GM19240 (cell line): ENCODE measurements at regions not wholly inside any gene's neighbourhood (a gene's known extent, or its start where the extent isn't known, plus 50 kb on each side); places are given as distances from the start of the nearest gene placed in this dataset.

Experiments used
- DNase-seq: peaks from one replicate; pipeline ENCODE4 v3.0.0; 2011; ENCODE audit warnings: low spot score; ENCODE audit not compliant: insufficient read length

DNA sequence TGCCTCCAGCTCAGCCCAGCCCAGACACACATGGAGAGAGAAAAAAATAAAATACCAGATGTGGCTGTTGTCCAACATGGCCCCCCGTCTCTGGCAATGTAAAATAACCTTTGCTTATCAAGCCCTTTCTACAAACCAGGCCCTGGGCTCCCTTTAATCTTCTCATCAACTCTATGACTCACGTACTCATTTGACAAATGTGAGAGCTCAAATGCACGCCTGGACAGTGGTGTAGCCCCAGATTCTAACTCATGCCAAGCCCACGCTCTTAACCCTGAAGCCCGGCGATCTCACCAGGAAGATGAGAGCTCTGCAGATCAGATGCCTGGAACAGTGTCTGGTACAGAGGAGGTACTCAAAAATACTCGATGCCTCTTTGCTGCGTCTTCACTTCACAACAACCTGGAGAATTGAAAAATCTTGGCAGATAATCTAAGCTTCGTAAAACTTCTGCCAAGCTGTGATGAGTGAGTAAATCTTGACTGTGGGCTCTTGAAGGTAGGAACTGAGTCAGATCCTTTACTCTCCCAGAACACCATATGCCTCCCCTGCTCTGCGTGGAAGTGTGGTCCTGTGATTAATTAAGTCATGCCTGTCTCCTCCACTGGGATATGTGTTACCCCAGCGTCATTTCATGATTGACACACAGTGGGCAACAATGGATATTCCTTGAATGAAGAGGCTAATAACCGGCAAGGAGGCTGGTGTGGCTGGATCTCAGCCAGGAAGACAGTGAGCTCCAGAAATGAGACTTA is 102.0 kb upstream of the FSTL4 start:
- no peak for DNase-seq

DNA sequence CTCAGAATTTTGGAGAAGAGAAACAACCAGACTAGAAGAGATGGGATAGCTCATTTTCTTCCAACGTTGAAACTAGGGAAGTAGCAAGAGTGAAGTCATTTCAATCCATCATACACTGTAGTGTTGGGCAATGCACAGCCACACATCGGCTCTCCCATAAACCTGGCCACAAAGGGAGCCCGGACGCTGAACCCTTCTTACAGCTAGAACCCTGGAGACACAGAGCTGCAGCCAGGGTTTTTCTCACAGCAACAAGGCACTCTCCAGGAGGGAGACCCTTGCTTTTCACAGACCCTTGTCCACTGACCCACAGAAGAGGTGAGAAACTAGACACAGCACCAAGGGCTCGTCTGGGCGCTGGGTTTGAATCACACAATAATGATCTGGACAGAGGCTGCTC is 101.4 kb upstream of the FSTL4 start:
- no peak for DNase-seq

DNA sequence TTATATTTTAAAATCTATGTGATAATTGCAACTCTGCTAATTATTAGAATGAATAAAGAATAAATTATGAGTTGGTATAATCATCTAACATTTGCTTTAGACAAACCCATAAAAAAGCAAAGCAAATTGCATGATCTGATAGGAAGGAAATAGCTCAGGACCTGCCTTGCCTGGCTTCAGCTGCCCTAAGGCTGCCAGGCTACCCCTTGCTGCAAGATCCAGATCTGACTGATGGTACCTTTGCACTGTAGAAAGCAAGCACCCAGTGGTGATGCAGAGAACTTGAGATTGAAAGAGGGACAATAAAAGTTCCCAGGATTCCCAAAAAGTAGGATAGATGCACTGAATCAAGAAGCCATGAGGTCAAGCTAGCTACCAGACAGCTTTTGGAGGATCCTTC is 100.9 kb upstream of the FSTL4 start:
- no peak for DNase-seq

DNA sequence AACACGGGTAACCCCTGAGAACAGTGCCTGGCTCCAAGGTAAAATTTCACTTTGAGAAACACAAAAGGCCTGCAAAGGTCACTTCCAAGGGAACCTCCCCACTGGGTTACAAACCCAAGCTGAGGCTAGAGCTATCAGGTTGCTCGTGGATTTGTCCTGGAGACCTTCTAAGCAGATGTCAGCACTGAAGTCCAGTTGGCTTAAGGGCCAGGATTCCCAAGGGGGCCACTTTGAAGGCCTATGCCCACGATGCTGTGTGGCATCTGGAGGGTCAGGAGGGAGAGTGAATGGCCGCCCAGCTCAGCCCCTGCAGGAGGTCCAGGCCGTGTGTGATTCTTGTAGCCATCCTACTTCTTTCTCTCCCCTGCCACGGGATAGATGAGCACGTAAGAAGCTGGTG is 100.2 kb upstream of the FSTL4 start:
- DNase-seq: no peak

DNA sequence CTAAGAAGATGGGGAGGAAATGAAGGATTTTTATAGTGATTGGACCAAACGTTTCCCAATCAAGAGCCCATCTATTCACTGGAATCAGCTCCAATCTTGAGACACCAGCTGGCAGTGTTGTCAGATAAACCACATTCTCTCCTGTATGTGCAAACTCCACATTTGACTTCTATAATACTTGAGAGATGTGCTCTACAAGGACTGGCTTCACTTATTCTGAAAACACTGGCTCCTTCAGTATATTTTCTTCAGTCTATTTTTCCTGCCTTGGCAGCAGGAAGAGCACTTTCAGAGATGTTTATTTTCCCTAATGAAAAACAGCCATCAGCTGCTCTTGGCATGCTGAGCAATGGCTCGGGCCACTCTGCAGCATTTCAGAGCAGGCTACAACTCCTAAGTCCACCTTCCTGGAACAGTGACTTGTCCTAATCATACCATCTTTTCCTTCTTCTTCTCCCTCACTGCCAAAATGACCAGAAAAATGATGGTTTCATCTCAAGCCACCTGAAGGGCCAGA is 96.9 kb upstream of the FSTL4 start:
- DNase-seq: no peak

DNA sequence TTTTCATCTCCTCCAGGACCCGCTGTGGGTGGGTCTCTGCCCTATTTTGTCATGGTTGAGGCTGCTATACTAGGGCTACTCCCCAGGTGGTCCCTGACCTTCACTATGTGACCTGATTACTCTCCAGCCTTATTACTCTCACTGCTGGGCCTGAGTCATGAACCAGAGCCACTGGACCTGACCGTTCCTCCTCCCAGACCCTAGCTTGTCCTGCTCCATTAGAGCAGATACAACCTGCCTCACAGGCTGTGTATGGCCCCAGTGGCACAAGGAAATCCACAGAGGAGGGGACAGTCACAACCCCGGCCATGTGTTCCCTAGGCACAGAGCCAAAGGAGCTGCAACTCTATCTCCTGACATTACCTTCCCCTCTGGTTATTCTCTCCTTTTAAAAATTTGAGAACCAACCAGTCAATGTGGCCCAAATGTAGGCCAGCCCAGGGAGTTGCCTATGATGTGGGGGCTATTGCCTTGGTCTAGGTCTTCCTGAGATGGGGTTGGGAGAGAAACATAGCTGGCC is 96.0 kb upstream of the FSTL4 start:
- no peak for DNase-seq

DNA sequence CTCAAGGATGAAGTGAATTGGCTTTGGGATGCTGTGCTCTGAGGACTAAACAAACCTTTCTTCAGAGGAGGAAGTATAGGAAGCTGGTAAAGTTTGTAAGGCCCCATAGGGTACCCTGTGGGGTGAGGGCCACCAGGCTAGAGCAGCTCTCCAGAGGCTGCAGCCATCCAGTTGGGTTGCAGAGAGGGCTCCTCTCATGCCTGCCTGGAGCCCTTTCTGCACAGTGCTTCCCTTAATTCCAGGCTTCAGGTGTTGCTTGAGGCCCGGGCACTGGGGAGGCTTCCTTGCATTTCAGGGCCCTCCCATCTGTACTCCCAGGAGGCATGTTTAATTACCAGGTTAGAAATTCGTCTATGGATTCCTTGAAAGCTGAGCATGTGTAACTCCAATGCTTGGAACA is 95.3 kb upstream of the FSTL4 start:
- DNase-seq: no peak

DNA sequence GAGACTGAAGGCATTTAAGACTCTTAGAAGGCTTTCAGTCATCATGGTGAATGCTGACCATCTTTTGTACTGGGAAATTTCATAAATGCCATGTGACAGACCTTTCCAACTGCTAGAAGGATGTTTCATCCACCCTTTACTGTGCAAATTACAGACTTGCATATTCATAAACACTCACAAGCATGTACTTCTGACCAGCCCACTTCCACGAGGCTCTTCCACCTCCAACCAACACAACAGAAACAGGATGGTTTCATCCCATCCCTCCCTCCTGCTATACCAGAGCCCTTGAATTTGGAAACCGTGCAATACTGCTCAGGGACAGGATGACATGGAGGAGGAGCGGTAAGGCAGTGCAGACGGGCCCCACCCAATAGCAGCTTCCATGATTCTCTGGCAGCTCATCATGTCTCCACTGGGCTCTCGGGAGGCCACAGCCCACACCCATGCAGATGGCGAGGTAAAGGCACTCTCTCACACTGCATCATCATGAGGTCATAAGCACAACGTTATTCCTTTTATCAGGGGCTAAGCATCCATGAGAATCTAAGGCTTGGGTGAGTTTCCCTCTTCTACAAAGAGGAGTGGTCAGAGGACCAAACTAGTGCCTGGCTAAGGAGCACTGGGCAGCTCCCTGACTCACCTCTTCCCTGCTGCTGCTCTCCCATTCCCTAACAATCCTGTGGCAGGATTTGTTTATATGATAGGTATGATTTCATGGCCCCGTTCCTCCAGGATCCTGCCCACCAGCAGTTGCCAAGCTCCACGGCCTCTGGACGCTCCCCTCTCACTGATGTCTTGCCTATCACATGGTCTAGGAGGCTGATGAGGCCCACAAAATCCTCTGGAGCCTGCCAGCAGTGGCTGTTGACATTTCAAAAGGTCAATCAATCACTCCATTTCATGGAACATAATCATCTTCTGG is 94.4 kb upstream of the FSTL4 start:
- DNase-seq: no peak

DNA sequence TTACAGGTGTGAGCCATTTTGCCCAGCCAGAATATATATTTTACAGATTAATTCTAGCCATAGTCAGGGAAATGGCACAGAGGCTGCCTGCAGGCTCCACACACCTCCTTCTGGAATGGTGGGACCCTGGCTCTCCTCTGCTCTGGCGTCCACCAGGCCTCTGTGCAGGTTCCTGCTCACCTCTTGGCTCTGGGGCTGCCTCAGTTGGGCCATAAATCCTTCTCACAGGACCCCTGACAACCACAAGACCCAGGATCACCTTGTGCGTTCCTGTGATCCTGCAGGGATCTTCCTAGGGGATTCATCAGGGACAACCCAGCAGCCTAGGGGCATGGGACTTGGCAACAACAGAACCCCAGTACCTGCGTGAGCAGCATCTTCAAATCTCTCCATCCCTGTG is 93.0 kb upstream of the FSTL4 start:
- no peak for DNase-seq

DNA sequence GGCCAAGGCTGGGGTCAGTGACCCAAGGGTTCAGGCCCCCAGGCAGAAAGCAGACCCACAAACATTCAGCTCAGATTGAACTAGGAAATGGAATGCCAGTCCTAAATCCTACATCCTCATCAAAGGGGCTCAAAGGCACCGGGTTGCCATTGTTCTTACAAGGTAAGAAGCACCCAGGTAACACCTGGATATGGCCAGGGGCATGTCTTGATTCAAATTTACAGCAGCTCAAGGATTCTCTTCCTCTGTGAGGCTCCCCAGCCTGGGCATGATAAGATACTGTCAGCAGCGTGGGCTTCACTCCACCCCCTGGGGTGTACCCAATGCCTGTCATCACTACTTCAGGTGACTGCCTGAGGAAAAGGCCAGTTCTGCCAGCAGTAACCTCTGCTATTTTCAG is 92.1 kb upstream of the FSTL4 start:
- DNase-seq: no peak

DNA sequence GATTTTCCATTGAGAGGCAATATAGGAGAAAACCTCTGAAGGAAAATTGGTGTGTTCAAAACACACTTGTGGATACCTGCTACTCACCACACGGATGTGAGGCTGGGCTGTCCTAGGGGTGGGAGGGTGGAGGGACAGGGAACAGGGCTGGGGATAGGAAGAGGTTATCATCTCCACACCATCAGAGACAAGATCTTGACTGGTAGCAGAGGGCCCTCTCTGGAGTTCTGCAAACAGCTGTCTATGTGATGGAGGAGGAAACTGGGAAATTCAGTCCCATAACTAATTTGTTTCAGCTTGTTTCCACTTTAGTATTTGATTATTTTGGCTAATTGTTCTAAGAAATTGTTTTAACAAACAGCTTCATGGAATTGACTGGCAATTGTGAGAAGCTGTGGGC is 91.6 kb upstream of the FSTL4 start:
- DNase-seq: no peak

DNA sequence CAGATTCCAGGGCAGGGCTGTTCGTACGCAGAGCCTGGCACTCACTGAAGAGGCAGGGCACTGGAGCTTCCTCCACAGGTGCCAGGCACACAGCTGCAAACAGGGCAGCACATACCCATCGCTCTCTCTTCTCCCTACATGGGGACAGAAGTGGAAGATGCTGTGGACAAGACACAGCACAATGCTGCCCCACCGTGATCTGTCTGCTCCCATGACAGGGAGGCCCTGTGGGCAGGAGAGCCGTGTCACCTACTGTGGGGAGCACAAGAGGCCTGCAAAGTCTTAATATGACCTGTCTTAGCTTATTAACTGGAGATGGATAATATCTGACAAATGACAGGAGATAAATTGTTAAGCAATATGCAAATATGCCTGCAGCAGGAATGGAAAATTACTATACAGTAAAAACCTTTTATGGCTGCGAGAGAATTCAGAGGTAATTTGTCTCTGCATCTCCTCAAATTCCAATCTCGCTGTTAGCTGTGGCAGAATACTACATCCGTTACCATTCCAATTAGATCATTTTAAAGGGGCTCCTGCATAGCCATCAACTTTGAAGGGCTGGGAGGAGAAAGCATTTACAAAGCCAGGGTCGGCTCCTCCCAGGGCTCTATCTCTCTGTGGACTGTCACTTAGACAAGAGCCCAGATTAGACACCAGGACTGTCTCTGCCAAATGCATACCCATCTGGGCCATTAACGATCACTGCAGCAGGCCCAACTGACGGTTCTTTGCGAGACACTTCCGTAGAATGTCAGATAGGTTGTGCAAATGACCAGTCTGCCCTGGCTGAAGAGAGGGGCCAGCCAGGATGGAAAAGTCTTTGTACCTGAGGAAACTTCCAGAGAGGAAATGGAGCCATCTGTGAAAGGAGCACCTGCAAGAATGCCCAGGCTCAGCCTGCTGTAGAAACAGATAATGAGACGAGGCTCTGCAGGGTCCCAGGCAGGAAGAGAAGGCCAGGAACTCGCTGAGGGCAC is 90.7 kb upstream of the FSTL4 start:
- DNase-seq: no peak

DNA sequence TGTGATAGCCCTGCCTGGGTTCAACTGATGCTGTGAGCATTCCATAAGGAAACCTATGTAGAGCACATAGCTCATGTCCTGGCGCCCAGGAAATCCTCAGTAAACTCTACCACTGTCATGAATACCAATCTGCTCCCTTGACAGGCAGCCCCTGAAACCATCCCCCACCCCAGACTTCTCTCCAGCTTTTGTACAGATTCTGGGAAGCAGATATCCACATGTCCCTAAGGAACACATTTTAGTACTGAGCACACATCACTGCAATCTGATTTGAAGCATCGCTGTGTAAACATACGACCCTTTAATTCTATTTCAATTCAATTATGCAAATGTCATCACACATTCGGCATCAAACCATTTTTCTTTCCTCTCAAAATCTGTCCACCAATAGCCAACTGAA is 89.5 kb upstream of the FSTL4 start:
- no peak for DNase-seq

DNA sequence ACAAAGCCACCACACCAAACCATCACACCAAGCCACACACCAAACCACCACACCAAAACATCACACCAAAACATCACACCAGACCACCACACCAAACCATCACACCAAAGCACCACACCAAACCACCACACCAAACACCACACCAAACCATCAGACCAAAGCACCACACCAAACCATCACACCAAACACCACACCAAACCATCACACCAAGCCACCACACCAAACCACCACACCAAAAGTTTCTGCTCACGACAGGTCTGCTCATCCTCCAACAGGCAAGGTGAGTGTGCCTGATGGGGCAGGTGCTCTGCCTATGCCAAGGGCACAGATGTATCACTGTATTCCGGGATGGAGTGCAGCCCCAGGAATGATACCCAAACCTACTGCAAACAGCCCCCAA is 87.9 kb upstream of the FSTL4 start:
- DNase-seq: no peak

DNA sequence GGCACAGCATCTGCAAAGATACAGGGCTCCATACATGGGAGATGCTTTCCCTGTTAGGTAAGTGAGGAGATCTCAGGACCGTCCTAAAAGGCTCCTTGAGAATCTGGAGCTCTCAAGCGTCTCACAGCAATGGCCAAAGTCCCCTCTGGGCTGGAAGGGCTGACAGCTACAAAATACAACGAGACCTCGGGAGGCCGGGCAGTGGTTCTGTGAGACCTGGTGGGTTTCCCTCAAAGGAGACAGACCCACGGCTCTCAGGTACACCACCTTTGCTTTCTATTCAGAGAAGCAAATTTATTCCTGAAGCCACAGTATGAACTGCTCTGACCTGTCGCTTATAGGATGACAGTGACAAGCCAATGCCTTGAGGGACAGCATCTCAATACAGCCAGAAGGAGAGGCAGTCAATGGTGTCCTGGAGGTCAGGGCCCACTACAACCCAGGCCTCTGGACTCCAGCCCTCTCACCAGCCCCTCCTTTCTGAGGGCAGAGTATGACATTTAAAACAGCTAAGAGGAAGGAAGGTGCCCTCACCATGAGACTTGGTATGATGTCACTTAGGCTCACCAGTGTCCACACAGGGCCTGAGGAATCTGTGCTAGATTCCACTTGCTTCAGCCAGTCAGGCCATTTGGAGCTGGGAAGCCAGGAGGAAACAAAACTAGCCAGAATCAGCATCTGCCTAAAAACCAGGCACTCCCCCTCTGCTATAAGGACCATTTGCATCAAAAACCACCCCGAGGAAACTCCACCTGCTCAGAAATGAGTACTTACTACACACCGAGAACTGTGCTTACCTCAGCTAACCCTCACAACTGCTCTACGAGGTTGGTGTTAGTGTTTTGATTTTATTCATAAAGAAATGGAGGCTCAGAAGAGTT is 86.5 kb upstream of the FSTL4 start:
- no peak for DNase-seq

DNA sequence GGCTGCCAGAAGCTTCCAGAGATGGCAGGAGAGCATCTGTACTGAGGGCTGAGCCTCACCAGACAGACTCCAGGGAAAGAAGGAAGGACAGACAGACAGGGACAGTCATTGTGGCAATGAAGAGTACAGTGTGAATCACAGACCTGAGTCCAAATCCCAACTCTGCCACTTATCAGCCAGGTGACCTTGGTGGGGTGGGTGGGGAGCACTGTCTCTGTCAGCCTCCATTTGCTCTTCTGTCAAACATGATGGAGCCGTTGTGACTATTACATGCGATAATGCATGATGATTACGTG is 85.9 kb upstream of the FSTL4 start:
- no peak for DNase-seq

DNA sequence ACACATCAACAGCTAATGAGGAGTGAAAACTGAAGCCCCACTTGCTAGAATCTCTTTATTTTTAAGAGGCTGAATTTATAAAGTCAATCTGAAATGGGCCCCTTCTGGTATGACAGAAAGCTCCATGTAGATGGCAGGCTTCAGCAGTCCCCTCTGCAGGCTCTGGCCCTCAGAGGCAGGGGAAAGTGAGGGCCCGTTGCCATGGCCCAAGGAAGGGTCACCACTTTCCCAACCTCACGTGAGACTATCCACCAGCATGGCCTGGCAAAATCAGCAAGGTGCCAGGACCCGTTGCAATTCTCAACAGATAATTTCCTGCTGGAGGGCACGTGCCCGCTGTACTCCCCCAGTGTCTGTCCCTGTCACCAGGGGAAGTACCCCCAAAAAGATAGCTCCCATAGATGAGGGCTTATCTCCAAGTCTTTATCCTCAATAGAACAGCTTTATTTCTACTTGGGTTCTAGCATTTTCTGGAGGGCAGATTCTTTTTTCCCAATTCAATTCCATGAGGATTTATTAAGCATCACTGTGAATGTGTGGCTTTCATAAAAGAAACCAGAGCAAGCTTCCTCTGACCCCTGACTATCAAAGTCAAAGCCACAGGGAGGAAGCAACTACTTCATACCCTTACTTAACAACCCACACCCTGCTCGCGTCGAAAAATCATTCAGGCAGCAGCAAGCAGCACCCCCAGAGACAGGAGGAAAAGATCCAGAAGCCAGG is 85.4 kb upstream of the FSTL4 start:
- DNase-seq: no peak

DNA sequence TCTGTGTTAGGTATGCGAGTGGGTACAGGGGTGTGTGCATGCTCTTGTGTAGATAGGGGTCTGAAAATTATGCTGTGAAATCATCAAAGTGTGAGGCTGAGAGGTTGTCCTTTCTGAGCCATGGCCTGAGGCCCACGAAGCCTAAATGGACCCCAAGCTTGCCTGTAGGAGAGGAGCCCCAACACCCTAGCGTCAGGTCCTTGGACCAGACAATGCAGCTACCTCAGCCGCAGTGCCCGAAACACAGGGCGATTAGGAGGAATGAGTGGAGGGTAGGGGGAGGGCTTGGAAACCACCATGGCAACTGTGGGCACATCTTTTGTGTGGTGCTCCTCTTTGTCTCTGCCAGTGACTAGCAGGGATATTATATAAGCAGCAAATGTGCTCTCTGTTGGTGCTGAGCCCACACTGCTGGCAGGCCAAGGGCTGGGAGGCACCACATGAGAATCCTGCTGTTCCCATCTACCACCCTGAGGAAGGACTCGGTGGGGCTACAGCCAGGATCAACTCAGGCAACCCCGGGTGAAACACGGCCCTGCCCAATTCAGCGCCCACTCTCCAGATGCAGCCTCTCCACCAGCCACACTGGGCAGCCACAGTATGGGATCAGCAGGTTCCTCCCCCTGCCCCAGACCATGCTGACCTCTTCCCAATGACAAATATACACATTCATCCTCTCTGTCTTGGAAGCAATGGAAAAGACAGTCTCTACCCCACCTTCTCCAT is 84.6 kb upstream of the FSTL4 start:
- no peak for DNase-seq

DNA sequence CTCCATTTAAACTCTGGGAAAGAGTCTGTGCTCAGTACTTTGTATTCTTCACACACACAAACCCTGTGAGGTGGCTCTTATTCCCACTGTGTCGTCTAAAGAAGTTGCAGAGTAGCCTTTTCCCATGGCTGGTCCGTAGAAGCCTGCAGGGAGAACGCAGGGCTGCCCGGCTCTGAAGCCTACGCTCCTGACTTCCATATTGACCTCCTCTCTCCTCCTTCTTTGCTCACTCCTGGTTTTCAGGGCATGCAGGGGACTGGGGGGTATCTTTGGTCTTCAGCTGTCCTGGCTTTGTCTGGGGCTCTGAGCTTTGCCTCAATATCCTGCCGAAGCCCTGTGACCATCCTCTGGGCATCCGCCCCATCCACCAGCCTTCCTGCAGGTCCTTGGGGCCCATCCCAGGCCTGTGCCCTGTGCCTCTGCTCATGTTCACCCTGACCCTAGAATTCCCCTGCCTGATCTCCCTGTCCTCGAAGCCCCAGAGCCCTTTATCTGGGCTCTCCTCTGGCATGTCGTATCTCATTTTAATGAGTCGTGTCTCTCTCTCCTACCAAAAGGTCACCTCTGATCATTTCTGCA is 83.8 kb upstream of the FSTL4 start:
- DNase-seq: no peak
